Ascending aorta (tissue), 2 donors: ENCODE measurements at regions not wholly inside any gene's neighbourhood (a gene's known extent, or its start where the extent isn't known, plus 50 kb on each side); places are given as distances from the start of the nearest gene placed in this dataset.

ENCODE experiments used
- DNase-seq, 2 donors: peaks; one replicate each; pipeline ENCODE4 v3.0.0-alpha.2; 2019; ENCODE audit warnings: low spot score in 2 of 2
- H3K27ac ChIP-seq, 2 donors: fragments of 200-600 bp; sonication (generic); one replicate each; pipeline ENCODE4 v1.5.1; 2016 to 2017; ENCODE audit warnings: mild to moderate bottlenecking in 1 of 2
- H3K27me3 ChIP-seq: fragments of 200-600 bp; sonication (generic); one replicate; pipeline ENCODE4 v1.5.1; 2017
- H3K36me3 ChIP-seq, 2 donors: fragments of 200-600 bp; sonication (generic); one replicate each; pipeline ENCODE4 v1.5.1; 2016
- H3K4me1 ChIP-seq, 2 donors: fragments of 200-600 bp; sonication (generic); one replicate each; pipeline ENCODE4 v1.5.1; 2016 to 2017; ENCODE audit warnings: mild to moderate bottlenecking in 1 of 2
- H3K4me3 ChIP-seq, 2 donors: fragments of 200-600 bp; sonication (generic); one replicate each; pipeline ENCODE4 v1.5.1; 2016 to 2017; ENCODE audit warnings: mild to moderate bottlenecking in 1 of 2
- H3K9me3 ChIP-seq, 2 donors: fragments of 200-600 bp; sonication (generic); one replicate each; pipeline ENCODE4 v1.5.1; 2016
- intact Hi-C: fragments of 100-400 bp; cut with DNase I; formaldehyde crosslinking; loops from one replicate; pipeline ENCODE4 v1.15.1; 2023
- TF ChIP-seq, protein P1 (sequence below), 3 experiments: fragments of 200-600 bp in 2 of 3; fragments of 450-650 bp in 1 of 3; sonication (generic) in 2 of 3; IDR thresholded peaks; one replicate each; pipeline ENCODE4 v1.5.1; 2016 to 2019; ENCODE audit warnings: antibody characterized with exemption in 3 of 3, mild to moderate bottlenecking in 1 of 3, moderate library complexity in 1 of 3

DNA sequence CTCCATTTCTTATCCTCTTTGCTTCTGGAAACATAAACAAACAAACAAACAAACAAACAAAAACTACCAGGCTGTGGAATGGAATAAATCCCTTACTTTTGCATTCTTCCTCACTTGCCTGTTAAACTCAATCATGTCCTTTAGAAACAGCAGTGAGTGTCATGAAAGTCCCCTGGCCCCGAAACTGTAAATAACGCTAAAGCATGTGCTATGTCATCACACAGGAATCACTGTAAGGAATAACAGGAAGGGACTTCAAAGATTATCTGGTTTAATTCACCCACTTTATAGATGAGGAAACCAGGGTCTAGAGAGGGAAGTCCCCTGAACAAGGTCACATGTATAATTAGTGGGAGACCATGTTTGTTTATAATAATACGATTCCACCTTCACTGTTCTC lies 159.4 kb upstream of the MEOX2 start:
- Histone ChIP-seq H3K27me3 (no peaks in the 10 kb centered on the region), H3K9me3 (no peaks in the 10 kb centered on the region), H3K36me3 (no peaks in the 10 kb centered on the region), H3K4me3 (no peak overlapping the region), H3K27ac (no peak overlapping the region), H3K4me1 (no peaks in the 10 kb centered on the region)
- intact Hi-C loops, result no loop called here
- DNase-seq, result no peak
- TF ChIP-seq, protein P1, sequence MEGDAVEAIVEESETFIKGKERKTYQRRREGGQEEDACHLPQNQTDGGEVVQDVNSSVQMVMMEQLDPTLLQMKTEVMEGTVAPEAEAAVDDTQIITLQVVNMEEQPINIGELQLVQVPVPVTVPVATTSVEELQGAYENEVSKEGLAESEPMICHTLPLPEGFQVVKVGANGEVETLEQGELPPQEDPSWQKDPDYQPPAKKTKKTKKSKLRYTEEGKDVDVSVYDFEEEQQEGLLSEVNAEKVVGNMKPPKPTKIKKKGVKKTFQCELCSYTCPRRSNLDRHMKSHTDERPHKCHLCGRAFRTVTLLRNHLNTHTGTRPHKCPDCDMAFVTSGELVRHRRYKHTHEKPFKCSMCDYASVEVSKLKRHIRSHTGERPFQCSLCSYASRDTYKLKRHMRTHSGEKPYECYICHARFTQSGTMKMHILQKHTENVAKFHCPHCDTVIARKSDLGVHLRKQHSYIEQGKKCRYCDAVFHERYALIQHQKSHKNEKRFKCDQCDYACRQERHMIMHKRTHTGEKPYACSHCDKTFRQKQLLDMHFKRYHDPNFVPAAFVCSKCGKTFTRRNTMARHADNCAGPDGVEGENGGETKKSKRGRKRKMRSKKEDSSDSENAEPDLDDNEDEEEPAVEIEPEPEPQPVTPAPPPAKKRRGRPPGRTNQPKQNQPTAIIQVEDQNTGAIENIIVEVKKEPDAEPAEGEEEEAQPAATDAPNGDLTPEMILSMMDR (IDR thresholded peaks at IDR 0.05), result no peak

DNA sequence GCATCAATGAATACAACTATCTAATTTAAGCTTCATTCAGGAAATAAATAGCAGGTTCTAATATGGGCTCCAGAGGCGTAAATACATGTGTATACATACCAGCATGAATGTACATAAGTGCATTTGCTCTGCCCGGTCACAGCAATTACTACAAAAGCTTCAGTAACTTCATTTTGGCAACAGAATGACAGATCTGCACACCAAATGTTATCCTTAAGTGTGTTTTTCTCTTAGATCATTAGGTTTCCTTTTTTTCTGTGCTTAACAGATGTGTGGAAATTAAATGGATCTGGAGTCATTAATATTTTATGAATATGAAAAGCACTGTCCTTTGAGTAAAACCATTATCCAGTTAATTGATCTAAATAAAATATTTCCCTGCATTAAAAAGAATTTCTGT lies 159.0 kb upstream of the MEOX2 start:
- DNase-seq, result no peak
- H3K36me3 ChIP-seq, result no peaks in the 10 kb centered on the region
- TF ChIP-seq, protein P1 (IDR thresholded peaks at IDR 0.05), result no peak
- no peaks in the 10 kb centered on the region for H3K9me3 ChIP-seq
- H3K4me1 ChIP-seq, result no peaks in the 10 kb centered on the region
- H3K27me3 ChIP-seq, result no peaks in the 10 kb centered on the region
- H3K27ac ChIP-seq, result no peak overlapping the region
- no peak overlapping the region for H3K4me3 ChIP-seq
- intact Hi-C loops, result no loop called here

DNA sequence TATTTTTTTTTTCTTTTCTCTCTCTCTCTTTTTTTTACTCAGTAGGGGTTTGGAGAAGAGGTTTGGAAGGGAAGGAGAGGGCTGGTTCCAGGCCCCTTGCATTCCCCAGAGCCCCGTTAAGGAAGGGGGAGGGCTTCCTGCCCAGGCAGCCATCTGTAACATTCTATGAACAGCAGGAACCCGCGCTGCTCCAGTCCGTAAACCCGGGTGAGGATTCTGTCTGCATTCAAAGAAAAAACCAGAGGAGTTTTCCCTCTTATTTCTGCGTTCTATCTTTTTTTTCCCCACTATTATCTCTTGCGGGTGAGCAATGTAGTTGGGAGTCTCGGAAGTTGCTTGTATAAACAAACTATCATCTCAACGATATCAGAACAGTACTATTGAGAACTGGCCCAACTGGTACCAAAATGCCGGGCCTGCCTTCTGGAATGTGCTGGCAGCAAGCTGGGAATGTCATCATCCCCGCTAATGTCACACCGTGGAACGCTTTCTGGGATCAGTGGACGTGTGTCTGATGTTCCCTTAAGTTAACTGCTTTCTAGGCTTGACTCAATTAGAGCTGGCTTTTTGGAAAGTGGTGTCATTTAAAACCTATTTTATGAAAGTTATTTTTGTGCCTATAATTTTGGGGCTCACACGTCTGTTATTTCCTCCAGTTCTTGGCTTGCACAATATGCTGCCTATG lies 153.1 kb upstream of the MEOX2 start:
- Histone ChIP-seq H3K27ac (peak overlapping the region; percentile 46 to 65), H3K36me3 (no peaks in the 10 kb centered on the region), H3K9me3 (no peaks in the 10 kb centered on the region), H3K4me1 (peaks cover 0 to 3% of the 10 kb centered on the region in 2 donors), H3K4me3 (peak overlapping the region; percentile 11 to 62), H3K27me3 (no peaks in the 10 kb centered on the region)
- TF ChIP-seq, protein P1 (IDR thresholded peaks at IDR 0.05), result no peak
- intact Hi-C loops, result no loop called here
- peak in 1 of 2 donors; percentile 67 for DNase-seq

DNA sequence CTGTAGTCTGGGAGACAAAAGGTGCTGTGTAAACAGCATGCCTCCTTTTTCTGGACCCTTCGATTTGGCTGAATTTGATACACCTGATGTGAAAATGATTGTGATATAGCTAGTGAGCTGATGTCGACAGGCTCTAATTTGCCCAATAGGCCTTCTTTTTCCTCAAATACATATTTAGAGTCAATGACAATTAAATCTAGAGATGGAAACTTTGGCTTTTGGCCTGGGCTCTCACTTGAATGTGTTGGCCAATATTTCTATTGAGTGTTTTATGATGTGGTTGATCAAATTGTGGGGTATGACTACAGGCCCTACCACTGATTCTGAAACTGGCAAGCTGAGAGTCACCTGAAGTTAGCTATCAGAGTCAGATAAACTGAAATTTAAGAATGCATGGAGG lies 151.8 kb upstream of the MEOX2 start:
- TF ChIP-seq, protein P1 (IDR thresholded peaks at IDR 0.05), result no peak
- DNase-seq, result no peak
- no peak overlapping the region for H3K27ac ChIP-seq
- intact Hi-C loops, result no loop called here
- H3K36me3 ChIP-seq, result no peaks in the 10 kb centered on the region
- no peak overlapping the region for H3K4me3 ChIP-seq
- peaks cover 0 to 3% of the 10 kb centered on the region in 2 donors for H3K4me1 ChIP-seq
- H3K27me3 ChIP-seq, result no peaks in the 10 kb centered on the region
- no peaks in the 10 kb centered on the region for H3K9me3 ChIP-seq

DNA sequence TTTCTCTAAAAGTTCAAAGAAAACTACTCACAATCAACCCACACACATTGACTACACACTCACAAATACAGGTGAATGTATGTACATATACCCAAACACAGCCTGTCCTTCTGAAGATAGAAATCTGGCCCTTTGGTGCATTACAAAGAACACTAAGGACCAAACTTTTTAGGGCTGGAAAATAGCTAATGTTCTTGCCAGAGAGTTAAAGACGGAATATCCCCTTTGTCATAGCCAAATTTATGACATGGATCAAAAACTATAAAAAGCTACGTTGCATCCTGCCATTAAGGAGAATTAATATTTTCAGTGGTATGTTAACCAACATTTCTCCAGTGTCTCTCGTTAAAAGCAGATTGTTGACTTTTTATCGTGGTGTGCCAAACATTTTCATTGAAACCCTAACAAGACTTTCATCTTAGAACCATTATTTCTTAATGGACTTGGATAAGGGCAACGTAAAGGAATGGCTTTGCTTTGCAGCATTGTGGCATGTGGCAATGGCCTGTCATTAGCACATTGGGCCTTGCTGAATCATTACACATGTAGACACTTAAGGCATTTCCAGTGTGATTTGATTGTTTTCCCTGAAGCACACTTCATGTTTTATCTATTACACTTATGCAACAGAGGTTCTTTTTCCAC lies 150.9 kb upstream of the MEOX2 start:
- Histone ChIP-seq H3K36me3 (no peaks in the 10 kb centered on the region), H3K4me3 (no peak overlapping the region), H3K27ac (no peak overlapping the region), H3K27me3 (no peaks in the 10 kb centered on the region), H3K9me3 (no peaks in the 10 kb centered on the region), H3K4me1 (peaks cover 2 to 3% of the 10 kb centered on the region in 2 donors)
- intact Hi-C loops, result no loop called here
- no peak for DNase-seq
- TF ChIP-seq, protein P1 (IDR thresholded peaks at IDR 0.05), result no peak
